ENCODE measurements at regions not wholly inside any gene's neighbourhood (a gene's known extent, or its start where the extent isn't known, plus 50 kb on each side); places are given as distances from the start of the nearest gene placed in this dataset.

DNA sequence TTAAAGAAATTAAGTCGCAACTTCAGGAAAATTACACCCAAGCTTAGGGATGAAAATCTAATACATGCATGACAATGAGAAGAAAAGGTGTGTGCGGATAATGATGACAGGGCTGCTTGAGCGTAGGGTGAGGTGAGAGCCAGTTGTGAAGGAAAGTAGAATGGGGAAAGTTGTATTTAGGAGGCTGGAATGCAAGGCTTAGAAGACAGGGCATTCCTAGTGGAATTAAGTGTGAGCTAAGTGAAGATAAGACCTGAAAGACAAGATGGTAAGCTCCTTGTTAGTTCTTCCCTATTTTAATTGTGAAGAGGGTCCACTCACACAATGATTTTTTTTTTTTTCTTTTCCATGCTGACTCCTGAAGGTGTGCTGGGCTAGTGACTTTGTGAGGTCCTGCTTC, 519.5 kb upstream of the SALL1 start:
- TF ChIP-seq GLIS3 (CRISPR knock-in tag; IDR thresholded peaks at IDR 0.05) (no peak), ZC3H10 (CRISPR knock-in tag; IDR thresholded peaks at IDR 0.05) (no peak), ZFP3 (CRISPR knock-in tag; IDR thresholded peaks at IDR 0.05) (no peak)
